HepG2 (cell line): ENCODE measurements at regions not wholly inside any gene's neighbourhood (a gene's known extent, or its start where the extent isn't known, plus 50 kb on each side); places are given as distances from the start of the nearest gene placed in this dataset.

ENCODE experiments used
- ATAC-seq: fragments of 200-7000 bp; cut with Tn5 transposase; 3 replicates; pipeline ENCODE4 v1.9.1; 2020; ENCODE audit warnings: mild to moderate bottlenecking, moderate library complexity
- BruUV-seq: library from RNA; stranded (reverse); fragments of 400-500 nt; replicated peaks from 2 replicates; lab custom pipeline; 2021; lab: Mats Ljungman, UMichigan
- CTCF ChIA-PET: fragments of 300-600 bp; formaldehyde crosslinking; extraction: SDS; loops from one replicate; lab custom pipeline; 2021; ENCODE audit warnings: low total read pairs, inconsistent platforms, low intra/inter-chr PET ratio; lab: Yijun Ruan, JAX
- POLR2A ChIA-PET: fragments of 350-600 bp; sonication (Branson Sonifier 250); formaldehyde crosslinking; loops from one replicate; lab custom pipeline; 2020; ENCODE audit warnings: antibody characterized with exemption, inconsistent platforms; lab: Yijun Ruan, JAX
- DNase-seq: peaks from one replicate; pipeline ENCODE4 v3.0.0-alpha.2; 2015; ENCODE audit warnings: low spot score
- FAIRE-seq: peaks from 3 replicates; lab custom pipeline; 2011; peaks lifted over from hg19 to GRCh38; lab: Jason Lieb, UNC
- H2AFZ ChIP-seq: one replicate; pipeline ENCODE4 v1.6.1; 2011; ENCODE audit warnings: low read length, inconsistent platforms
- H3K27ac ChIP-seq: fragments of 300-600 bp; 3 replicates; pipeline ENCODE4 v1.8.0; 2011; ENCODE audit warnings: mixed run types, mild to moderate bottlenecking, mixed read lengths, low read length, inconsistent platforms; ENCODE audit not compliant: insufficient read depth; ENCODE audit errors: extremely low read length
- H3K27me3 ChIP-seq, 2 experiments: fragments of 200-600 bp in 1 of 2; 2 replicates in 1 of 2; 3 replicates in 1 of 2; pipeline versions ENCODE4 v1.6.0 to v1.8.0; 2011; ENCODE audit warnings: low read length in 2 of 2, mild to moderate bottlenecking in 2 of 2, moderate library complexity in 2 of 2, inconsistent platforms in 1 of 2; ENCODE audit not compliant: insufficient read depth in 2 of 2, control insufficient read depth in 1 of 2
- H3K36me3 ChIP-seq, 2 experiments: fragments of 200-600 bp in 1 of 2; replicated peaks in 1 of 2; 2 replicates in 1 of 2; 3 replicates in 1 of 2; pipeline versions ENCODE4 v1.5.1 to v1.8.0; 2011; ENCODE audit warnings: low read length in 2 of 2, inconsistent platforms in 1 of 2; ENCODE audit not compliant: insufficient read depth in 2 of 2, control insufficient read depth in 1 of 2
- H3K4me1 ChIP-seq: 2 replicates; pipeline ENCODE4 v1.5.1; 2012; ENCODE audit warnings: low read length, inconsistent platforms; ENCODE audit not compliant: insufficient read depth
- H3K4me2 ChIP-seq: 2 replicates; pipeline ENCODE4 v1.6.0; 2011; ENCODE audit warnings: low read depth, low read length, inconsistent platforms
- H3K4me3 ChIP-seq, 3 experiments: fragments of 200-600 bp in 1 of 3; sonication (generic), shearing (Covaris generic) in 1 of 3; replicated peaks in 1 of 3; 2 replicates each; pipeline ENCODE4 v1.5.1; 2011 to 2016; ENCODE audit warnings: low read length in 3 of 3, inconsistent platforms in 2 of 3, low read depth in 2 of 3, mild to moderate bottlenecking in 2 of 3, control low read depth in 1 of 3, mixed read lengths in 1 of 3; ENCODE audit not compliant: insufficient read depth in 1 of 3
- H3K79me2 ChIP-seq: one replicate; pipeline ENCODE4 v1.6.1; 2011; ENCODE audit warnings: low read length, inconsistent platforms; ENCODE audit not compliant: insufficient read depth
- H3K9ac ChIP-seq: 2 replicates; pipeline ENCODE4 v1.6.0; 2011; ENCODE audit warnings: mild to moderate bottlenecking, low read depth, low read length, inconsistent platforms; ENCODE audit not compliant: insufficient read depth
- H3K9me3 ChIP-seq: 2 replicates; pipeline ENCODE4 v1.5.1; 2012; ENCODE audit warnings: mild to moderate bottlenecking, low read length
- H4K20me1 ChIP-seq: 2 replicates; pipeline ENCODE4 v1.6.0; 2011; ENCODE audit warnings: inconsistent platforms, mild to moderate bottlenecking, low read length, moderate library complexity; ENCODE audit not compliant: insufficient read depth
- FIP1L1 ChIP-seq: fragments of 200-400 bp; formaldehyde crosslinking; IDR thresholded peaks from 2 replicates; pipeline ENCODE4 v1.6.1; 2018; ENCODE audit warnings: low read depth, mild to moderate bottlenecking, low read length, moderate library complexity, borderline replicate concordance; ENCODE audit not compliant: insufficient read depth
- IRX3 ChIP-seq: sonication (generic); formaldehyde crosslinking; IDR thresholded peaks from 2 replicates; pipeline ENCODE4 v1.8.1; 2023; ENCODE audit warnings: mild to moderate bottlenecking, low read depth, missing genetic modification reagents, borderline replicate concordance
- MAFK ChIP-seq, 2 experiments: IDR thresholded peaks in 1 of 2; conservative IDR thresholded peaks in 1 of 2; 2 replicates each; pipeline ENCODE4 v1.6.1; 2011; ENCODE audit warnings: improper control_type of control experiment in 2 of 2, low read length in 2 of 2
- PITX1 ChIP-seq: sonication (generic); formaldehyde crosslinking; IDR thresholded peaks from 2 replicates; pipeline ENCODE4 v1.5.1; 2020; ENCODE audit warnings: mild to moderate bottlenecking, missing genetic modification reagents
- PPARG ChIP-seq: conservative IDR thresholded peaks from 2 replicates; pipeline ENCODE4 v1.6.1; 2016; ENCODE audit warnings: missing biosample characterization, missing genetic modification reagents
- SIX1 ChIP-seq: sonication (generic); formaldehyde crosslinking; IDR thresholded peaks from 2 replicates; pipeline ENCODE4 v1.4.0; 2020; ENCODE audit warnings: missing genetic modification reagents, borderline replicate concordance
- SP1 ChIP-seq, 2 experiments: fragments of 450-650 bp in 1 of 2; sonication (generic) in 1 of 2; formaldehyde crosslinking in 1 of 2; IDR thresholded peaks; 2 replicates each; pipeline versions ENCODE4 v1.4.0 to v1.6.1; 2016 to 2020; ENCODE audit warnings: missing genetic modification reagents in 1 of 2
- TMF1 ChIP-seq: sonication (generic); formaldehyde crosslinking; IDR thresholded peaks from 2 replicates; pipeline ENCODE4 v1.8.1; 2022; ENCODE audit warnings: low read depth, missing genetic modification reagents
- ZBED4 ChIP-seq: sonication (generic); formaldehyde crosslinking; IDR thresholded peaks from 2 replicates; pipeline ENCODE4 v1.4.0; 2020; ENCODE audit warnings: missing genetic modification reagents, borderline replicate concordance
- ZBTB46 ChIP-seq: sonication (generic); formaldehyde crosslinking; IDR thresholded peaks from 2 replicates; pipeline ENCODE4 v1.4.0; 2020; ENCODE audit warnings: mild to moderate bottlenecking, missing genetic modification reagents, borderline replicate concordance
- ZFP1 ChIP-seq: IDR thresholded peaks from 2 replicates; pipeline ENCODE4 v1.6.1; 2016
- ZNF30 ChIP-seq: sonication (generic); formaldehyde crosslinking; IDR thresholded peaks from 2 replicates; pipeline ENCODE4 v1.5.0; 2020; ENCODE audit warnings: mild to moderate bottlenecking, missing genetic modification reagents
- ZNF710 ChIP-seq: sonication (generic); formaldehyde crosslinking; IDR thresholded peaks from 2 replicates; pipeline ENCODE4 v1.5.0; 2020; ENCODE audit warnings: mild to moderate bottlenecking, missing genetic modification reagents, borderline replicate concordance
- ZNF713 ChIP-seq: sonication (generic); formaldehyde crosslinking; IDR thresholded peaks from 2 replicates; pipeline ENCODE4 v1.4.0; 2020; ENCODE audit warnings: mild to moderate bottlenecking, missing genetic modification reagents
- ZNF768 ChIP-seq: sonication (generic); formaldehyde crosslinking; IDR thresholded peaks from 2 replicates; pipeline ENCODE4 v1.4.0; 2020; ENCODE audit warnings: missing genetic modification reagents
- WGBS: methylation state at CpG from one replicate; pipeline ENCODE4 v1.1.6; 2017; ENCODE audit warnings: low lambda C conversion rate; 5-methylcytosine and 5-hydroxymethylcytosine counted together
- in situ Hi-C: cut with HindIII; loops from 2 replicates; pipeline ENCODE4 v1.10.0; 2017; ENCODE audit warnings: low pct_unique_long_range_greater_than_20kb; ENCODE audit not compliant: extremely low pct_ligation_motif_present
- intact Hi-C: fragments of 100-400 bp; cut with micrococcal nuclease; formaldehyde crosslinking; loops from one replicate; pipeline ENCODE4 v1.10.0; 2022; ENCODE audit not compliant: unreplicated experiment

GRCh38 chr20:29687438-29687837 lies 1570.0 kb upstream of the DEFB115 start (continued):
- TF ChIP-seq ZNF710 (CRISPR knock-in tag) (no peak), ZBED4 (CRISPR knock-in tag) (no peak), ZNF713 (CRISPR knock-in tag) (no peak)

- Histone ChIP-seq H2AFZ (no peak overlapping the region), H3K27ac (no peak overlapping the region), H4K20me1 (no peaks in the 10 kb centered on the region), H3K36me3 (no peaks in the 10 kb centered on the region), H3K4me2 (no peak overlapping the region), H3K9me3 (peaks cover 68% of the 10 kb centered on the region), H3K4me1 (no peaks in the 10 kb centered on the region), H3K79me2 (no peaks in the 10 kb centered on the region), H3K4me3 (no peak overlapping the region), H3K9ac (no peak overlapping the region), H3K27me3 (no peaks in the 10 kb centered on the region)
- in situ Hi-C loops, result no loop called here
- ATAC-seq (no peak), FAIRE-seq (no peak), DNase-seq (no peak)
- intact Hi-C loops, result no loop called here
- CTCF ChIA-PET, result no interaction called here
- BruUV-seq, result no TSS peak
- POLR2A ChIA-PET, result no interaction called here
- 63% methylated on average over 21 of the region's 48 CpGs for WGBS
- no peak for TF ChIP-seq IRX3
- TF ChIP-seq PPARG (CRISPR knock-in tag), result no peak
- TF ChIP-seq TMF1 (CRISPR knock-in tag), result no peak
- no peak for TF ChIP-seq PITX1 (CRISPR knock-in tag)
- no peak for TF ChIP-seq FIP1L1
- no peak for TF ChIP-seq MAFK (conservative IDR thresholded peaks at IDR 0.05 in 1 of 2, IDR thresholded peaks at IDR 0.05 in 1 of 2; ENCODE audit: low read length in 2 of 2)
- no peak for TF ChIP-seq ZNF768 (CRISPR knock-in tag)
- TF ChIP-seq SIX1 (CRISPR knock-in tag), result no peak
- no peak for TF ChIP-seq SP1 (IDR thresholded peaks at IDR 0.05)
- TF ChIP-seq SP1 (CRISPR knock-in tag; IDR thresholded peaks at IDR 0.05), result no peak
- TF ChIP-seq ZFP1, result no peak
- TF ChIP-seq ZBTB46, result no peak
- no peak for TF ChIP-seq ZNF30 (CRISPR knock-in tag)
These were observed 1567.8 kb upstream of the DEFB115 start for GRCh38 chr20:29689411-29690225.
